CD8-positive, alpha-beta memory T cell (primary cell): ENCODE measurements at regions not wholly inside any gene's neighbourhood (a gene's known extent, or its start where the extent isn't known, plus 50 kb on each side); places are given as distances from the start of the nearest gene placed in this dataset.

Experiments
- CTCF ChIA-PET: fragments of 350-600 bp; sonication (Branson Sonifier 250); formaldehyde crosslinking; loops from one replicate; lab custom pipeline; 2021; ENCODE audit warnings: antibody characterized with exemption; lab: Charles Lee
- POLR2A ChIA-PET: fragments of 350-600 bp; sonication (Branson Sonifier 250); formaldehyde crosslinking; loops from one replicate; lab custom pipeline; 2021; ENCODE audit warnings: antibody characterized with exemption; lab: Charles Lee
- DNase-seq, 5 donors: peaks; one replicate each; pipeline versions ENCODE4 v3.0.0 to v3.0.0-alpha.2; 2020 to 2022; ENCODE audit warnings: mixed read lengths in 1 of 5
- H3K27ac ChIP-seq: one replicate; pipeline ENCODE4 v1.7.0; 2013; ENCODE audit warnings: low read depth, mild to moderate bottlenecking, low read length, moderate library complexity
- H3K27me3 ChIP-seq: 2 replicates; pipeline ENCODE4 v1.7.0; 2013; ENCODE audit warnings: low read length, mild to moderate bottlenecking; ENCODE audit not compliant: insufficient read depth, poor library complexity, severe bottlenecking
- H3K36me3 ChIP-seq: 2 replicates; pipeline ENCODE4 v1.7.0; 2013; ENCODE audit warnings: mild to moderate bottlenecking, low read length, moderate library complexity; ENCODE audit not compliant: insufficient read depth
- H3K4me1 ChIP-seq: 2 replicates; pipeline ENCODE4 v1.7.0; 2013; ENCODE audit warnings: mild to moderate bottlenecking, low read length, moderate library complexity; ENCODE audit not compliant: insufficient read depth
- H3K4me3 ChIP-seq: 2 replicates; pipeline ENCODE4 v1.7.0; 2013; ENCODE audit warnings: mild to moderate bottlenecking, low read length
- H3K9me3 ChIP-seq: 2 replicates; pipeline ENCODE4 v1.7.0; 2013; ENCODE audit warnings: mild to moderate bottlenecking, low read length
- H3K27ac Mint-ChIP-seq, 8 donors: one replicate each; pipeline ENCODE4 v1.8.0; 2020 to 2021; ENCODE audit warnings: mixed read lengths in 8 of 8, mild to moderate bottlenecking in 6 of 8, inconsistent platforms in 3 of 8, moderate library complexity in 3 of 8
- H3K27me3 Mint-ChIP-seq, 2 donors: one replicate each; pipeline ENCODE4 v1.8.0; 2020 to 2021; ENCODE audit warnings: mixed read lengths in 2 of 2, mild to moderate bottlenecking in 1 of 2, moderate library complexity in 1 of 2
- H3K36me3 Mint-ChIP-seq, 3 donors: one replicate each; pipeline ENCODE4 v1.8.0; 2020 to 2021; ENCODE audit warnings: mixed read lengths in 3 of 3, inconsistent platforms in 1 of 3, mild to moderate bottlenecking in 1 of 3
- H3K4me1 Mint-ChIP-seq, 3 donors: one replicate each; pipeline ENCODE4 v1.8.0; 2020 to 2021; ENCODE audit warnings: mixed read lengths in 3 of 3, inconsistent platforms in 1 of 3, mild to moderate bottlenecking in 1 of 3
- H3K4me3 Mint-ChIP-seq, 7 donors: one replicate each; pipeline ENCODE4 v1.8.0; 2020 to 2021; ENCODE audit warnings: mixed read lengths in 7 of 7, mild to moderate bottlenecking in 6 of 7, moderate library complexity in 4 of 7, inconsistent platforms in 2 of 7
- H3K9me3 Mint-ChIP-seq, 5 donors: one replicate each; pipeline ENCODE4 v1.8.0; 2020 to 2022; ENCODE audit warnings: mixed read lengths in 5 of 5, mild to moderate bottlenecking in 3 of 5, moderate library complexity in 2 of 5, inconsistent platforms in 1 of 5

DNA sequence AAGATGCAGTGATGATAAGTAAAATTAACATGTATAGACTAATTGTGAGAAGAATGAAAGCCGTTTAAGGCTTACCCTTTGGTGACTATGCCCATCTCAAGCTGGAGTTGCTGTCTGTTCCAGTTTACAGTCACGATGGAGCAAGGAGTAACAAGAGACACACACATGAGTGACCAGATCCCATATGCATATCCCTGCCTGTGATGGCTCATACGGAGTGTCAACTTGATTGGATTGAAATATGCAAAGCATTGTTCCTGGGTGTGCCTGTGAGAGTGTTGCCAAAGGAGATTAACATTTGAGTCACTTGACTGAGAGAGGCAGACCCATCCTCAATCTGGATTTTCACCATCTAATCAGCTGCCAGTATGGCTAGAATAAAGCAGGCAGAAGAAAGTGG, 786.8 kb downstream of the FAM181B start:
- CTCF ChIA-PET: no interaction called here
- H3K9me3 ChIP-seq: no peaks in the 10 kb centered on the region
- Mint-ChIP-seq H3K27ac (no peak overlapping the region), H3K4me1 (peaks cover 0 to 4% (median 1%) of the 10 kb centered on the region in 3 donors), H3K4me3 (no peak overlapping the region), H3K36me3 (no peaks in the 10 kb centered on the region), H3K27me3 (no peaks in the 10 kb centered on the region), H3K9me3 (no peaks in the 10 kb centered on the region)
- no peak for DNase-seq
- H3K36me3 ChIP-seq: no peaks in the 10 kb centered on the region
- H3K27me3 ChIP-seq: no peaks in the 10 kb centered on the region
- H3K4me1 ChIP-seq: no peaks in the 10 kb centered on the region
- no peak overlapping the region for H3K27ac ChIP-seq
- no peak overlapping the region for H3K4me3 ChIP-seq
- POLR2A ChIA-PET: no interaction called here

- Mint-ChIP-seq H3K36me3 (no peaks in the 10 kb centered on the region), H3K27me3 (no peaks in the 10 kb centered on the region), H3K4me3 (no peak overlapping the region), H3K9me3 (no peaks in the 10 kb centered on the region), H3K27ac (no peak overlapping the region), H3K4me1 (no peaks in the 10 kb centered on the region)
- Histone ChIP-seq H3K9me3 (no peaks in the 10 kb centered on the region), H3K36me3 (no peaks in the 10 kb centered on the region), H3K4me3 (no peak overlapping the region), H3K27me3 (no peaks in the 10 kb centered on the region), H3K27ac (no peak overlapping the region), H3K4me1 (no peaks in the 10 kb centered on the region)
- POLR2A ChIA-PET: no interaction called here
- CTCF ChIA-PET: no interaction called here
- no peak for DNase-seq
Observed at GRCh38 chr11:81942646-81943045, 791.0 kb downstream of the FAM181B start.

- Mint-ChIP-seq H3K9me3 (no peaks in the 10 kb centered on the region), H3K4me3 (no peak overlapping the region), H3K36me3 (no peaks in the 10 kb centered on the region), H3K27ac (no peak overlapping the region), H3K4me1 (no peaks in the 10 kb centered on the region), H3K27me3 (no peaks in the 10 kb centered on the region)
- no peaks in the 10 kb centered on the region for H3K4me1 ChIP-seq
- ChIA-PET POLR2A (no interaction called here), CTCF (no interaction called here)
- H3K36me3 ChIP-seq: no peaks in the 10 kb centered on the region
- H3K9me3 ChIP-seq: no peaks in the 10 kb centered on the region
- H3K27me3 ChIP-seq: no peaks in the 10 kb centered on the region
- no peak overlapping the region for H3K4me3 ChIP-seq
- no peak for DNase-seq
- H3K27ac ChIP-seq: no peak overlapping the region
Observed at GRCh38 chr11:81941998-81942397, 791.7 kb downstream of the FAM181B start.

DNA sequence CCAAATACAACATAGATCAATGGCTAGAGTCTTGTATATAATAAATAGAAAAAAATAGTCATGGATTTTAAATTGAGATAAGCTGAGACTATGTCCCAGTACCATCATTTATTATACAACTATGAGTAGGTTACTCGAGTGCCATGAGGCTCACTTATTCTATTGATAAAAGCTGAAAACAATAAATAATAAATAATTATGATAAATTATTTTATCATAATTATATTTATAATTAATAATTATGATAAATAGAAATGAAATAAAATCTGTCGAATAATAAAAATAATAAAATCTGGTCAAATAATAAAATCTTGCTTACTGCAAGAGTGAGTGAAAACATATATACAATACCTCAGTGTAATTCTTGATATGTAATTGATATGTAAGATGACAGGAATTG, 801.4 kb downstream of the FAM181B start:
- Mint-ChIP-seq H3K4me3 (no peak overlapping the region), H3K27me3 (no peaks in the 10 kb centered on the region), H3K27ac (no peak overlapping the region), H3K9me3 (no peaks in the 10 kb centered on the region), H3K36me3 (no peaks in the 10 kb centered on the region), H3K4me1 (no peaks in the 10 kb centered on the region)
- POLR2A ChIA-PET: no interaction called here
- DNase-seq: no peak
- no peaks in the 10 kb centered on the region for H3K4me1 ChIP-seq
- H3K4me3 ChIP-seq: no peak overlapping the region
- CTCF ChIA-PET: no interaction called here
- no peaks in the 10 kb centered on the region for H3K27me3 ChIP-seq
- no peak overlapping the region for H3K27ac ChIP-seq
- H3K36me3 ChIP-seq: no peaks in the 10 kb centered on the region
- no peaks in the 10 kb centered on the region for H3K9me3 ChIP-seq

DNA sequence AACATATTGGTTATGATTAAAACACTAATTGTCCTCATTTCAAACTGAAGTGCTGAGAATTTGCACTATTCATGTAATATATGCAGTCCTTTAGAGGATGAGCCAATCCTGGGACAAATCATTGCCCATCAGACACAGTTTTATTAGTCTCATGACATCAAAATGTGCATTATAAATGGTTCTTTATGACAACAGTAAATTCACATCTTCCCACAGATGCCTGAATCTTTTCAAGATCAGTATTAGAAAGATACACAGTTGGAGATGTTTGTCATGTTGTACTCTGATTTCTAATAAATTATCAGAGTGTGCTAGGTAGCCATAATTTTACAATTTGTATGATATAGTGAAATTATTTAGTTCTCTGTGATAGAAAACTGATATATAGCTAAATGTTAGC, 813.5 kb downstream of the FAM181B start:
- Histone ChIP-seq H3K4me1 (no peaks in the 10 kb centered on the region), H3K36me3 (no peaks in the 10 kb centered on the region), H3K4me3 (no peak overlapping the region), H3K9me3 (no peaks in the 10 kb centered on the region), H3K27me3 (no peaks in the 10 kb centered on the region), H3K27ac (no peak overlapping the region)
- ChIA-PET CTCF (no interaction called here), POLR2A (no interaction called here)
- Mint-ChIP-seq H3K27me3 (no peaks in the 10 kb centered on the region), H3K4me3 (no peak overlapping the region), H3K36me3 (no peaks in the 10 kb centered on the region), H3K4me1 (peaks cover 0 to 5% (median 1%) of the 10 kb centered on the region in 3 donors), H3K9me3 (no peaks in the 10 kb centered on the region), H3K27ac (no peak overlapping the region)
- no peak for DNase-seq

DNA sequence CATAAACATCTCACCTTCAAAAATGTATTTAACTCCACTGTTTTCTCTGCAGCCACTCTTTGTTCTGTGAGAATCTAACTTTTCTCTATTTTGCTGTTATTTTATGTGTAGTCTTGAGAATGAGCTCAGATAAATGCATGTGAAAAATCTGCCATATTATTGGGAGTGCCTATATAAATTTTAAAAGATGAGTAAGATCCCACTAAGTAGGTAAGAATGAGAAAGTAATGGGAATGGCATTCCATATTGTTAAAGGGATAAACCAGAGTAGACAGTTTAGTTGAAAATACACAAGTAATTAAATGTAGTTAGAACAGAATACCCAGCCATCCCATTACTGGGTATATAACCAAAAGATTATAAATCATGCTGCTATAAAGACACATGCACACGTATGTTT, 817.2 kb downstream of the FAM181B start:
- H3K36me3 Mint-ChIP-seq: no peaks in the 10 kb centered on the region
- no peaks in the 10 kb centered on the region for H3K27me3 ChIP-seq
- H3K4me3 ChIP-seq: no peak overlapping the region
- ChIA-PET CTCF (no interaction called here), POLR2A (no interaction called here)
- H3K4me1 Mint-ChIP-seq: peaks cover 5 to 19% (median 11%) of the 10 kb centered on the region in 3 donors
- H3K27me3 Mint-ChIP-seq: no peaks in the 10 kb centered on the region
- no peaks in the 10 kb centered on the region for H3K36me3 ChIP-seq
- no peaks in the 10 kb centered on the region for H3K4me1 ChIP-seq
- H3K27ac Mint-ChIP-seq: no peak overlapping the region
- no peaks in the 10 kb centered on the region for H3K9me3 Mint-ChIP-seq
- no peak overlapping the region for H3K4me3 Mint-ChIP-seq
- H3K27ac ChIP-seq: no peak overlapping the region
- H3K9me3 ChIP-seq: no peaks in the 10 kb centered on the region
- no peak for DNase-seq

DNA sequence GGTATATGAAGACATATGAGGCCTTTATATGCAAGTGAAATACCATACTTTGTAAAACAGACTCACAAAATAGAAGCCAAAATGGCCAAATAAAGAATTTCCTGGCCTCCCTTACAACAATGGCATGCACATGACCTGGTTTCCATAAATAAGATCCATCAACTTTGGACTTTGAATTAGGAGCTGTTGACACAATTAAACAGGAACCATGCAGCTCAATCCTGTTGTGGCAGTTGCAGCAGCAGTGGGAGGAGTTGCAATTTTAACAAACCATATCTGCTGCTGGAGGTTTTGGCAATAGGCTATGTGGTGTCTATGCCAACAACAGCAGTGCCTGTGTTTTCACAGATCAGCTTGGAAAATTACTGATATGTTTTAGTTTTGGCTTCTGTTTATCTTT, 818.6 kb downstream of the FAM181B start:
- H3K4me3 ChIP-seq: no peak overlapping the region
- Mint-ChIP-seq H3K4me1 (peaks cover 5 to 19% (median 11%) of the 10 kb centered on the region in 3 donors), H3K4me3 (no peak overlapping the region), H3K27ac (no peak overlapping the region), H3K27me3 (no peaks in the 10 kb centered on the region), H3K36me3 (no peaks in the 10 kb centered on the region), H3K9me3 (no peaks in the 10 kb centered on the region)
- ChIA-PET CTCF (interaction anchor here (0.9 kb wide), 1 partner anchor 24 kb away, joined by 3 read pairs; no protein-coding TSS in a partner anchor), POLR2A (no interaction called here)
- H3K27ac ChIP-seq: no peak overlapping the region
- no peaks in the 10 kb centered on the region for H3K27me3 ChIP-seq
- DNase-seq: no peak
- H3K36me3 ChIP-seq: no peaks in the 10 kb centered on the region
- no peaks in the 10 kb centered on the region for H3K4me1 ChIP-seq
- H3K9me3 ChIP-seq: no peaks in the 10 kb centered on the region

- DNase-seq: no peak
- Histone ChIP-seq H3K9me3 (no peaks in the 10 kb centered on the region), H3K27me3 (no peaks in the 10 kb centered on the region), H3K4me3 (no peak overlapping the region), H3K4me1 (no peaks in the 10 kb centered on the region), H3K27ac (no peak overlapping the region), H3K36me3 (no peaks in the 10 kb centered on the region)
- H3K4me1 Mint-ChIP-seq: peaks cover 5 to 19% (median 11%) of the 10 kb centered on the region in 3 donors
- CTCF ChIA-PET: no interaction called here
- H3K27ac Mint-ChIP-seq: no peak overlapping the region
- no peak overlapping the region for H3K4me3 Mint-ChIP-seq
- no peaks in the 10 kb centered on the region for H3K36me3 Mint-ChIP-seq
- no peaks in the 10 kb centered on the region for H3K27me3 Mint-ChIP-seq
- H3K9me3 Mint-ChIP-seq: no peaks in the 10 kb centered on the region
- POLR2A ChIA-PET: no interaction called here
Observed at GRCh38 chr11:81913793-81914192, 819.9 kb downstream of the FAM181B start.

DNA sequence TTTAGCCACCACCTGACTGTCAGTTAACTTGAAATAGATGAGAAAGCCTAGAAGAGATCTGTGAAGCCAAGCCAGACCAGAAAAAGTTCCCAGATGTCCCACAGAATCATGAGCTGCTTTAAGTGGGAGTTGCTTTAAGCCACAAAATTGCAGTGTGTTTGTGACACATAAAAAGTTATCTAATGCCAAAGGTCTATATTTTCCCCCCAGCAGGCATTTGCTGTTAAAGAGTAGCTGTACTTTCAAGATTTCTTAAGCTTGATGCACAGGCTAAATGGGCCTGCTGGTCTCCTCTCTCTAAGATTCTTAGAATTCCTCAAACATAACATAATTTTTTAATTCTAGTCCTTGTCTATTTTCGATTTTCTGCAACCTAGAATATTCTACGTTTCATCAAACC, 825.7 kb downstream of the FAM181B start:
- Mint-ChIP-seq H3K9me3 (no peaks in the 10 kb centered on the region), H3K36me3 (peaks cover 0 to 4% (median 0%) of the 10 kb centered on the region in 3 donors), H3K4me3 (no peak overlapping the region), H3K4me1 (peaks cover 2 to 6% (median 6%) of the 10 kb centered on the region in 3 donors), H3K27me3 (no peaks in the 10 kb centered on the region), H3K27ac (no peak overlapping the region)
- DNase-seq: no peak
- H3K9me3 ChIP-seq: no peaks in the 10 kb centered on the region
- no peak overlapping the region for H3K27ac ChIP-seq
- no peaks in the 10 kb centered on the region for H3K36me3 ChIP-seq
- no peaks in the 10 kb centered on the region for H3K27me3 ChIP-seq
- H3K4me3 ChIP-seq: no peak overlapping the region
- ChIA-PET CTCF (no interaction called here), POLR2A (no interaction called here)
- no peaks in the 10 kb centered on the region for H3K4me1 ChIP-seq
